AG09309 (cell line): ENCODE measurements at regions not wholly inside any gene's neighbourhood (a gene's known extent, or its start where the extent isn't known, plus 50 kb on each side); places are given as distances from the start of the nearest gene placed in this dataset.

ENCODE experiments used
- DNase-seq: peaks from one replicate; pipeline ENCODE4 v3.0.0-alpha.2; 2010; ENCODE audit warnings: low read depth
- H3K4me3 ChIP-seq: 2 replicates; pipeline ENCODE4 v1.5.1; 2011; ENCODE audit warnings: mild to moderate bottlenecking, low read depth, low read length, moderate library complexity; ENCODE audit not compliant: control insufficient read depth
- CTCF ChIP-seq: IDR thresholded peaks from 2 replicates; pipeline ENCODE4 v1.5.1; 2011; ENCODE audit warnings: mild to moderate bottlenecking, low read depth, low read length, inconsistent platforms; ENCODE audit not compliant: insufficient read depth, control insufficient read depth; ENCODE audit errors: missing control alignments

DNA sequence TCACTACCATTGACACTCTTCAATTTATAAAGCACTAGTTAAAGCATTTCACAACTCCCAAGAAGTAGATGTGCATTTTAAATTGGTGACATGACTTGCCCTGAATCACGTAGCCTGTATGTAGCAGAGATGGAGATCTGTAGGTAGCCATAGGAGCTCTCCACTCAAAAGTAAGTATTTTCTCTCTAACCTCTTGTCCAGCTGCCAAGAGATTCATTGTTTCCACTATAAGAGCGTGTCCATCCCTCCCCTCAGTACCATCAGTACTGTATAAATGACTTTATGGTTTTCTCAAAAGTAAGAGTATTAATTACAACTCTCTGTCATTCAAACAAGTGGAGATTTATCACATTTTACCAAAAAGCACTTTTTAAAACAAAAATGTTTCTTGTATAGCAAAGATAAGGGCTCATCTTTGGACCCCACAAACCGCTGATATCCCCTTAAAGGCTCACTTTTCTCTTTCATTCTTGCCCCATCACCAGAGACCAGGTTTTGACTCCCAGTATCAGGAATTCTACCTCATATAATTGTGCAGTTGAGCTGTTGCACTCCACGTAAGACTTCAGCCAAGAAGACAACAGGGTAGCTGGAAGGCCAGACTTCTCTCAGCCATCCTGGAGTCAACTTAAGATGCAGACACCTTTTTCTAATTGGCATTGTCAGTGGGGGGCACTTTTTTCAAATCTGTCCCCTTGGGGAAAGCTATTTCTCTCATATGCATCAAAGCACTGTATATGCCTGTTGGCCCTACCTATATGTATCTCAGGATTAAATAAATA, 78.0 kb upstream of the GALNT5 start:
- no peak overlapping the region for H3K4me3 ChIP-seq
- TF ChIP-seq CTCF = no peak
- DNase-seq = no peak

GRCh38 chr2:157180359-157180758, 77.1 kb upstream of the GALNT5 start:
- no peak overlapping the region for H3K4me3 ChIP-seq
- no peak for TF ChIP-seq CTCF
- DNase-seq = no peak

GRCh38 chr2:157181234-157181633, 76.3 kb upstream of the GALNT5 start:
- no peak for TF ChIP-seq CTCF
- no peak overlapping the region for H3K4me3 ChIP-seq
- no peak for DNase-seq

DNA sequence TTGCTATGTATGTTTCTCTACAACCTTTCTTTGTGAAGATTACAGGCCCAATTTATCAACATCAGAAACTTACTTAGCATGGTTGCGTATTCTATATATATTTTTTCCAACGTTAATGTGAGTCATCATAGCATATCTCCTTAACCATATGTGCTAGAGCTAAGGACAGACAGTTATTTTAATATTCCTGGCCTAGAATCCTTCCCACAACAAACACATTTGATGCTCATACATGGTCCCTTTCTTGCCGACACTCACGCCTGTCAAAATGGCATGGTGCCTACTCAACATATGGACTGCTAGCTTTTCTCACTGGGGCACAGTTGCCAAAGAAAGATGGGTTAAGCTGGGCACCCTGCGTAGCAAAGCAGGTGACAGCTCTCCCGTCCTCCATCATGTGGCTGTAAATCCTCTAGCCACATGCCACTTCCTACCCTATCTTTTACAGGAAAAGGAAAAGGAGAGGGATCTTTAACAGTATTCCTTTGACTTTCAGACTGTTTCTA, 75.2 kb upstream of the GALNT5 start:
- H3K4me3 ChIP-seq = no peak overlapping the region
- no peak for TF ChIP-seq CTCF
- no peak for DNase-seq

GRCh38 chr2:157182834-157183396, 74.6 kb upstream of the GALNT5 start:
- TF ChIP-seq CTCF = no peak
- peak; percentile 76 for DNase-seq
- H3K4me3 ChIP-seq = no peak overlapping the region

DNA sequence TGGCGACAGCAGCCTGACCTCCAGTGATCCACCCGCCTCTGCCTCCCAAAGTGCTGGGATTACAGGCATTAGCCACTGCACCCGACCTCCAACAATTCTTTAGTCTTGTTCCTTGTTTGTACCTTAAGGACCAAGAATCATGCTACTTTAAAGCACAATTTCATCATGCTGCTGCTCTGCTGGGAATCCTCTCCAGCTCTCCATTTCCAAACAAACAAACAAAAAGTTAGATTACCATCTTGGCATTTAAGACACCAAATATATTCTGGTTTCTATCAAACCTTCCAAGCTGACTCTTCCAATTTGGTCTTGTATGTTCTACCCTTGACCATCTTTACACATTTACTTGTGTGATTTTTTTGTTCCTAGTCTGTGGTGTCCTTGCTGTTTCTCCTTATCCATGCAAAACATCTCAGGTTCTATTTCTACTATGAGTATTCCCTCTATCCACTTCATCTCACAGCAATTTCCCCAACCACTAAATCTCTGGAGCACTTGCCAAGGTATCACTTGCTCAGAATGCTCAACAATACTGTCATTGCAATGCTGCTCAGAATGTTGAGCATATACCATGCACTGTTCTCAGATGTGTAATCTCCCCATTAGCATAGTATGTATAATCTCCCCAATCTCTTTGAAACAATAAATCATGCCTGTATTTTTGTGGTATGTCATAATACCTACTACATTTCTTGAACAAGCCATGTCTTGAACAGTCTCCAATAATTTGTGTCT, 73.2 kb upstream of the GALNT5 start:
- no peak for DNase-seq
- TF ChIP-seq CTCF = no peak
- no peak overlapping the region for H3K4me3 ChIP-seq
